ENCODE measurements at regions not wholly inside any gene's neighbourhood (a gene's known extent, or its start where the extent isn't known, plus 50 kb on each side); places are given as distances from the start of the nearest gene placed in this dataset.

GRCh38 chr1:63049135-63049534, 265.2 kb downstream of the ATG4C start:
- no peaks in the 10 kb centered on the region; the same call in 1 of the 2 replicates for H3K79me2 ChIP-seq (ENCODE audit: insufficient read depth, low read depth)
- H2AFZ ChIP-seq (ENCODE audit: low read depth) = no peak overlapping the region
- no peak overlapping the region for H3K27ac ChIP-seq
- no peak overlapping the region for H3K4me2 ChIP-seq
- TF ChIP-seq CTCF (conservative IDR thresholded peaks at IDR 0.05; ENCODE audit: low read depth, low read length) = no peak
- no peak overlapping the region for H3K9ac ChIP-seq
- H3K4me1 ChIP-seq (ENCODE audit: low read depth, poor library complexity, severe bottlenecking) = no peaks in the 10 kb centered on the region
- no peak overlapping the region for H3K4me3 ChIP-seq (IDR thresholded peaks at IDR 0.05; ENCODE audit: insufficient read depth, low read depth, low read length)
- no peaks in the 10 kb centered on the region for H3K27me3 ChIP-seq (ENCODE audit: insufficient read depth, low read depth)
- no peaks in the 10 kb centered on the region for H3K36me3 ChIP-seq (ENCODE audit: insufficient read depth)
- no peaks in the 10 kb centered on the region for H4K20me1 ChIP-seq (ENCODE audit: insufficient read depth)

GRCh38 chr1:63051356-63051755, 267.4 kb downstream of the ATG4C start:
- Histone ChIP-seq H4K20me1 (ENCODE audit: insufficient read depth) (no peaks in the 10 kb centered on the region), H3K9ac (no peak overlapping the region), H3K4me3 (IDR thresholded peaks at IDR 0.05; ENCODE audit: insufficient read depth, low read depth, low read length) (no peak overlapping the region), H3K36me3 (ENCODE audit: insufficient read depth) (no peaks in the 10 kb centered on the region), H2AFZ (ENCODE audit: low read depth) (no peak overlapping the region), H3K79me2 (ENCODE audit: insufficient read depth, low read depth) (no peaks in the 10 kb centered on the region; the same call in 1 of the 2 replicates), H3K4me1 (ENCODE audit: low read depth, poor library complexity, severe bottlenecking) (no peaks in the 10 kb centered on the region), H3K4me2 (no peak overlapping the region), H3K27me3 (ENCODE audit: insufficient read depth, low read depth) (no peaks in the 10 kb centered on the region), H3K27ac (no peak overlapping the region)
- TF ChIP-seq CTCF (conservative IDR thresholded peaks at IDR 0.05; ENCODE audit: low read depth, low read length) = no peak

- Histone ChIP-seq H3K4me3 (IDR thresholded peaks at IDR 0.05; ENCODE audit: insufficient read depth, low read depth, low read length) (no peak overlapping the region), H3K4me1 (ENCODE audit: low read depth, poor library complexity, severe bottlenecking) (no peaks in the 10 kb centered on the region), H3K4me2 (no peak overlapping the region), H4K20me1 (ENCODE audit: insufficient read depth) (no peaks in the 10 kb centered on the region), H3K27ac (no peak overlapping the region), H3K79me2 (ENCODE audit: insufficient read depth, low read depth) (no peaks in the 10 kb centered on the region; the same call in 1 of the 2 replicates), H2AFZ (ENCODE audit: low read depth) (no peak overlapping the region), H3K27me3 (ENCODE audit: insufficient read depth, low read depth) (no peaks in the 10 kb centered on the region), H3K36me3 (ENCODE audit: insufficient read depth) (no peaks in the 10 kb centered on the region), H3K9ac (no peak overlapping the region)
- no peak for TF ChIP-seq CTCF (conservative IDR thresholded peaks at IDR 0.05; ENCODE audit: low read depth, low read length)
These were observed 268.0 kb downstream of the ATG4C start for GRCh38 chr1:63051886-63052285.

GRCh38 chr1:63054184-63054583, 268.2 kb upstream of the FOXD3 start:
- Histone ChIP-seq H3K79me2 (ENCODE audit: insufficient read depth, low read depth) (no peaks in the 10 kb centered on the region; the same call in 1 of the 2 replicates), H3K27me3 (ENCODE audit: insufficient read depth, low read depth) (no peaks in the 10 kb centered on the region), H4K20me1 (ENCODE audit: insufficient read depth) (no peaks in the 10 kb centered on the region), H3K4me3 (IDR thresholded peaks at IDR 0.05; ENCODE audit: insufficient read depth, low read depth, low read length) (no peak overlapping the region), H3K36me3 (ENCODE audit: insufficient read depth) (no peaks in the 10 kb centered on the region), H3K27ac (no peak overlapping the region), H3K4me2 (no peak overlapping the region), H2AFZ (ENCODE audit: low read depth) (no peak overlapping the region), H3K4me1 (ENCODE audit: low read depth, poor library complexity, severe bottlenecking) (no peaks in the 10 kb centered on the region), H3K9ac (no peak overlapping the region)
- no peak for TF ChIP-seq CTCF (conservative IDR thresholded peaks at IDR 0.05; ENCODE audit: low read depth, low read length)

Data from KMS-11 (cell line).